SIG-M5 treated with dmso at 0.1 percent for 504 hours (cell line): ENCODE measurements at regions not wholly inside any gene's neighbourhood (a gene's known extent, or its start where the extent isn't known, plus 50 kb on each side); places are given as distances from the start of the nearest gene placed in this dataset.
"Not testable (repeated sequence)": the region's sequence is repeated elsewhere in the genome, so short reads cannot be mapped to it uniquely, and the experiment has no call there.

Experiments used
- DNase-seq: peaks from one replicate; lab custom pipeline; 2025; ENCODE audit not compliant: unreplicated experiment; lab: John Stamatoyannopoulos, UW

DNA sequence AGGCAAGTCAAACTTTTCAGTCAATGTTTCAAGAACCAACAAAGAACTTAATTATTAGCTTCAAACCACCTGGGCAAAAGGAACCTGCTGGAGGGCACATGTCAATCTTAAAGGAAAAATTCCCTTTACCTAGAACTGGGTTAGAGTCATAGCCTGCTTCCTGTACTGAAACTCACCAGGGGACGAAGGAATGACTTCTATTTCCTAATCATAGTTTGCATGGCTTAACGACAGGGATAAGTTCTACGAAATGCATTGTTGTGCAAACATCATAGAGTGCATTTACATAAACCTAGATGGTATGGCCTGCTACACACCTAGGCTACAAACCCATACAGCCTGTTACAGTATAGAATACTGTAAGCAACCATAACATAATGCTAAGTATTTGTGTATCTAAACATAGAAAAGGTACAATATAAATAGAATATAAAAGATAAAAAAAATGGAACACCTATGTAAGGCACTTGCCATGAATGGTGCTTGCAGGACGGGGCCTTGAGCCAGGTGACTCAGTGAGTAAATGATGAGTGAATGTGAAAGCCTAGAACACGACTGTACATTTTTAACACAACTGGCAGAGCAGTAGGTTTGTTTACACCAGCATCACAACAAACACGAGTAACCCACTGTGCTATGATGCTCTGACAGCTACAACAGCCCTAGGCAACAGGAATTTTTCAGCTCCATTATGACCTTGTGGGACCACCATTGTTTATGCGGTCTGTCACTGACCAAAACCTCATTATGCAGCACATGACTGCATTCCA is 234.9 kb upstream of the CAND1 start:
- no peak for DNase-seq

DNA sequence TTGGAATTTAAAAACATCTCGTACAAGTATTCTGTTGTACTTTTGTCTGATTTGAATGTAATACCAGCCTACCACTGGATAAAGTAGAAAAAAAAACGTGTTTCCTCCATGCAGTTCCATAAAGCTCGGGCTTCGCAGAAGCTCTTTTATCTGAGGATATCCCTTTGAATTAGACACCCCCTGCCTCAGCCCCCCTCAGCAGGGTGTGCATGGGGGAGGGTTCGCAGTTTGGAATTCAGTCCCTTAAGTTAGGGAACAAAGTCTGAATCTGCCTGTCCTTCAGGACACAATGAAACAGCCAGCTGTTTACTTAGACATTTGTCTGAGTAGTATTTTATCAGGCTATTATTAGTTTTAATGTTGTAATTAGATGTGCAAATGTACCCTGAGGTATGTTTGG is 234.0 kb upstream of the CAND1 start:
- DNase-seq: no peak

DNA sequence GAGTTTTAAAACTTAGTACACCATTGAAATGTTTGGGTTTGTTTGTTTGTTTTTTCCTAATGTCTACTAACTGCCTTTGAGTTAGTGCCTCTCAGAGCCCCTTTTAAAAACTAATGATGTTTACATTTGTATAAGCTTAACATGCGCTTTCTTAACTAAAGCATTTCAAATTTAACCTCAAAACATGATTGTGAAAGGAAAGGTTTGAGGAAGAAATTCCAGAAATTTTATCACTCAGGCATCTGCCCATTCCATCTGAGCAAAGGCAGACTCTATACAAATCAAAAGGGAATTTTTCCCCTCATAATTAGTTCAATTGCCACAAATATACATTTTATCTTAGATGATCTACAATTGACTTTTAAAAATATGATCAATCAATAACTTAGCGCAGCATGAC is 230.7 kb upstream of the CAND1 start:
- no peak for DNase-seq

DNA sequence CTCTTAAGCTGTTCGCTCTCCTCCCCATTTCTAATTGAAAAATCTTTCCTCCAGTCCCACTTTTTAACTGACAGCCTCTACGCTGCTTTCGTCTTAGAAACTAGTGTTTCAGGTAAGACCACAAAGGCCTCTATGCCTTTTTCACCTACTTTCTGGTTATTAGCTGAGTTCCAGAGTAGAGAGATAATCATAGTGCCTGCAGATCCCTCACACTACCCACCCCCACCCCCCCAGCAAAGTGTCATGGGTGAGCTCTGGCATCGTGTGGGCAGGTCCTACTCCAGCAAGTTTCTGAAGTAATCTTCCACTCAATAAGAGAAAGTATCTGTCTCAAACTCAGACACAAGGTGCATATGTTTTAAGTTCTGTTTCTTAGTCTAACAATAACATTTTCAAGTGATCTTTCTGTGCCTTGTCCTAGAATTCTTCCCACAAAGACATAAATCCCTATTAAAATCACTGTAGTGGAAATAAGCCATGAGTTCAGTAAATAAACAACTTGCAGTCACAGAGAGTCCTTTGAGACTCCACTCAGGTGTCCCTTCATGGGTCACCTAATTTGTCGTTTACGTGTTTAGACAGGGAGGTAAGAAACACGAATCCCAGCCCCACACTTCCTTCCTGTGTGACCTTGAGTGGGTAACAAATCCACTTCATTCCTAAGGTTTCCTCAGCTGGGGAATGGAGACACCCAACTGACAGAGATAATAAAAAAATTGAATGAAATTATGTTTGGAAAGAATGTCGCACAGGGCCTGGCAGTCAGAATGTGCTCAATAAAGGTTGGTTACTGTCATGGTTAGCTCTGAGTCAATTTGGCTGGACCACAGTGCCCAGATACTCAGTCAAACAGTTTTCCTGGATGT is 228.9 kb upstream of the CAND1 start:
- no peak for DNase-seq

DNA sequence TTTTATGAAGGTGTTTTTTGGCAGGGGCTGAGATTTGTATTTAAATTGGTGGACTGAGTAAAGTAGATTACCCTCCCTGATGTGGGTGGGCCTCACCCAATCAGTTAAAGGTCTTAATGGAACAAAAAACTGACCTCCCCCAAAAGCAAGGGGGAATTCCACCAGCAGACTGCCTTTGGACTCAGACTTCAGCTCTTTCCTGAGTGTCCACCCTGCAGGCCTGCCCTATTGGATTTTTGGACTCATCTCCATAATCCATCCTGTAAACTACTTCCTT is 228.4 kb upstream of the CAND1 start:
- no peak for DNase-seq

DNA sequence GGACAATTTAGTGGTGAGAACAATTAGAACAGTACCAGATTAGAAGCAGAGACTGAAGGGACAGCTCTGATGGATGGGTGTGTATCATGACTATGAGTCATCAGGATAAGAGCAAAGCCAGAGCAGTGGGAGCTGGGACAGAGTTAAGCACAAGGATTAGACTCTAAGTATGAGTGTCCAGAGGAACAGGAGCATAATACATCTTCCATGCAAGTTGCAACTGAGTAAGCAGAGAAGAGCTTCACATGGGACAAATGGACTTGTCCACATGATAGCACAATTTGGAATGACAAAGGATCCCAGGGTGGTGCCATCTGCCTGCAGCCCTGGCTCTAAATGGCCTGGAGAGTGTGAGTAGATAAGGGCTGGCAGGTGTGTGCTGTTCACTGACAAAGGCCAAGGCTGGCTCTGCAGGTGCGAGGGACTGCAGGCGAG is 226.4 kb upstream of the CAND1 start:
- no peak for DNase-seq

DNA sequence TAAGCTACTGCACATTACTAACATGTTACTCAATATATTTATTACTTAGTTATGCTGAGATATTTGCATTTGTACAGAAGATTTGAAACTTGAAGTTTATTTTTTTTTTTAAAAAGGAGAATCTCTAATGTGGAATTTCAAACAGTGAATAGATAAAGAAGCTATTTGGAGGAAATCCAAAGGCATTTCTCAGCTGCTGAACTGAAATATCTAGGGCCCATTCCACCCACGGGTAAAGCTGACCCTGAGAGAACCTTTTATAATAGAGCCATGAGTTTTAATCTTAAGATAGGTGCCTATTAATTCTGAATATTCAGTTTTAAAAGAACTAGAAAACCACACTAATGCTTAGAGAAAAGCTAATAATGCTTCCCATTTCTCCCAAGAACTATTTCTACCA is 225.4 kb upstream of the CAND1 start:
- DNase-seq: no peak

DNA sequence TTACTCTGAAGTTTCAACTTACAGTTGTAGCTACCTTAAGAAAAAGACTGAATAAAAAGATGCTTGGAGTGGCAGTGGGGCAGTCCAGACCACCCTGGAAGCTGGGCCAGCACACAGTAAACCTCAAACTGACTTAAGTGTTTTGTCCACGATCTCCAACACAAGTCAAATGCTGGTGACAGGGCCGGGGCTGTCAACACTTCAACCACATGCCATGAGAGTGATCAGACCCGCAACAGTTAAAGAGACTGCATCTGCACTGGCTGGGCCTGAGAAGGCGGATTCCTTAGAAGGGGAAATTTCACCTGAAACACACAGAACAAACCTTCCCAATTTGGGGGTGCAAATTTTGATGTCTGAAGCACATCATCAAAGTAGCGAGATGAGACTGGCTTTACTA is 223.5 kb upstream of the CAND1 start:
- no peak for DNase-seq

DNA sequence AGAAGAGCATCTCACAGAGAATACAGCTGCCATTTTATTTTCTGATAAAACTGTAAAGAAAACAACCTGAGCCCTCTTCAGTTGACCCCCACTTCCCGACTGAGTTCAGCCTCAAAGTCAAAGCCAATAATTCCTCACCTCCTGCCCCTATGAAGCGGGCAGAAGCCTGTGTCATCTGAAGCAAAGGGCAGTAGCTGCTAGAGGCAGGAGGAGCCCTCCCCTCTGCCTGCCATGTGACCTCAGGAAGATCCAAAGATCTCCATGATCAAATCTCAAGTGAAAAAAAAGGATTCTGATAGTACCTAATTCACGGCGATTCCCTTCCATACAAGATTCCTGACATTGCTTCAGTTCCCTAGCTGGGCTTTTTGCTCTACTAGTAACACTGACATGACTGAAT is 223.1 kb upstream of the CAND1 start:
- DNase-seq: no peak

DNA sequence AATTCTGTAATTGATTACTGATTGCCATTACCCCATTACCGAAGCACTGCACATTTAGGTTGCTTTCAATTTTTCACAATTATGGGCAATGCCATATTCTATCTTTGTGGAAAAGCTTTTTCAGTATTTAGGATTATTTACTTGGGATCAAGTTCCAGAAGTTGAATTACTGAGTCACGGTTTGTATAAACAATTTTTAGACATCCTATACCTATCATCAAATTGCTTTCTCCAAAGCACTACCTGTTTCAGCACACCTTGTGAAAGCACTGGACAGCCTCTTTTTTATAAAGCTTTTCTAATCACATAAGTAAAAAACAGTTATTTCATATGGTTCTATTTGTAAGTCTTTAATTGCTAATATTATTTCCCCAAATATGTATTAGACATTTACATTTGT is 221.5 kb upstream of the CAND1 start:
- no peak for DNase-seq

DNA sequence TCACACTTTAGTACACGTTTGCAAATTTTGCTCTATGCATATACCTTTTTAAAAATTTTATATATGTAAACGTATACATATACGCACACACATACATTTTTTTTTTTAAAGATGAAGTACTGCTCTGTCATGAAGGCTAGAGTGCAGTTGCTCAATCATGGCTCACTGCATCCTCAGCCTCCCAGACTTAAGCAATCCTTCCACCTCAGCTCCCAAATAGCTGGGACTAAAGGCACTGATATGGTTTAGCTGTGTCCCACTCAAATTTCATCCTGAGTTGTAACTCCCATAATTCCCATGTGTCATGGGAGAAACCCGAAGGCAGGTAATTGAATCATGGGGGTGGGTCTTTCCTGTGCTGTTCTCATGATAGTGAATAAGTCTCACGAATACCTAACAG is 220.8 kb upstream of the CAND1 start:
- DNase-seq: no peak

DNA sequence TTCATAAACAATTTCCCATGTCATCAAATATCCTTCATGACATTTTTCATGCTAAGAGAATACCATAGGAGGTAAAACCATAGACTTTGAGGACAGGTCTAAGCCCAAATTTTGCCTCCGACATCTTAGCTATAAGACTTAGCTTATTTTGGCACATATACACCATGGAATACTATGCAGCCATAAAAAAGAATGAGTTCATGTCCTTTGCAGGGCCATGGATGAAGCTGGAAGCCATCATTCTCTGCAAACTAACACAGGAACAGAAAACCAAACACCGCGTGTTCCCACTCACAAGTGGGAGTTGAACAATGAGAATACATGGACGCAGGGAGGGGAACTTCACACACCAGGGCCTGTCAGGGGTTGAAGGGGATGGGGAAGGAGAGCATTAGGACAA is 220.0 kb upstream of the CAND1 start:
- not testable (repeated sequence) for DNase-seq

DNA sequence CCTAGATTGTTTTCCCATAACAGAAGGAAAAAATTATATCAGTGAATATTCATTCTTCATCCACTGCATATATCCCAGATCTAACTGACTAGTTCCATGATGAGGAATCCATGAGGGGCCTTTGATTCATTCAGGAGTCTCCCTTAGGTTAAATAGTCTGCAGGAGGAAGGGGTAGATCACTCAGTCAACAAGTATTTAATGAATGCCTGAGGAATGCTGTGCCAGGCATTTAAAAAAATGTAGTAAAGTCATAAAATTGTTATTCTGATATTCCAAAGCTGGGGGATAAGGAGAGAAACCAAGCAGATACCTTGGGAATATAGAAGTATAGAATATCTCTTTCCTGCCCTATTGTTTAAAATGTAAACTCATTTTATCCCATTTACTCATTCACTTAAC is 216.2 kb upstream of the CAND1 start:
- no peak for DNase-seq

DNA sequence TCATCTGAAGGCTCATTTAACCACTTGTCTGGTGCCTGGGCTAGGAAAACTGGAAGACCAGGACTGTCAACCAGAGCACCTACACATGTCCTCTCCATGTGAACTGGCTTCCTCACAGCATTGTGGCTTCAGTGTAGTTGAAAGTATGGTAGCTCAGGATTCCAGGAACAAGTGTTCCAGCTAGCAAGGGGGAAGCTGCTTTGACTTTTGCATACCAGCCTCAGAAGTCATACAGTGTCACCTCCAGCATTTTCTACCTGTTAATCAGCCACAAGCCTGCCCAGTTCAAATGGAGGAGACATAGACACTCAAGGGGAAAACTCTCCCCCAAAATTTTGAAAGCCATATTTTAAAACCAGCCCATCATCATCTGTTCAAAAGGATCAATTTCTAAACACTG is 212.8 kb upstream of the CAND1 start:
- DNase-seq: no peak

DNA sequence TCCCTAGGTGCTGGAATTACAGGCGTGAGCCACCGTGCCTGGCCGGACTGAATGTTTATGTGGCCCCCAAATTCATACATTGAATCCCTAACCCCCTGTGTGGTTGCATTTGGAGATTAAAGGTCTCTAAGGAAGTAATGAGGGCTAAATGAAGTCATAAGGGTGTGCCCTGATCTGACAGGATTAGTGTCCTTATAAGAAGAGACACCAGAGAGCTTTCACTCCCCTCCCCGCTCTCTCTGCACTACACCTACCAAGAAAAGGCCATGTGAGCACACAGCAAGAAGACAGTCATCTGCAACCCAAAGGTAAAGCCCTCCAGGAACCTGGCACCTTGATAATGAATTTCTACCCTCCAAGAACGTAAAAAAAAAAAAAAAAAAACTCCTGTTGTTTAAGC is 212.1 kb upstream of the CAND1 start:
- no peak for DNase-seq

DNA sequence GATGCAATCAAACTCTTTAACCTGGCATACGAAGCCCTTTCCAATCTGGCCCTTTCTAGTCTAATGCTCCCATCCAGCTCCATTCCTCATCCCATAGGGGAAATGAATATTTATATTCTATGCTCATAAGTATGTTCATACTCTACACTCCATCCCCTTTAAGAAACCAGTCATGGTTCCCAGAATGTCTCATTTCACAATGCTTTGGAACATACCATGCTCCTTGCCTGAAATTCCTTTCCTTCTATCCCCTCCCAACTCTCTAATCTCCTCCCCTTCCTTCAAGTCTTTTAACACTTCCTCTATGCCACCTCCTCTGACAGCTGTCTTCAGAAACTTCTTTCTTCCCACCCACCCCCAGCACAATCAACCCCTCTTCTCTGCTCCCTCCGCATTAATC is 207.0 kb upstream of the CAND1 start:
- DNase-seq: no peak

DNA sequence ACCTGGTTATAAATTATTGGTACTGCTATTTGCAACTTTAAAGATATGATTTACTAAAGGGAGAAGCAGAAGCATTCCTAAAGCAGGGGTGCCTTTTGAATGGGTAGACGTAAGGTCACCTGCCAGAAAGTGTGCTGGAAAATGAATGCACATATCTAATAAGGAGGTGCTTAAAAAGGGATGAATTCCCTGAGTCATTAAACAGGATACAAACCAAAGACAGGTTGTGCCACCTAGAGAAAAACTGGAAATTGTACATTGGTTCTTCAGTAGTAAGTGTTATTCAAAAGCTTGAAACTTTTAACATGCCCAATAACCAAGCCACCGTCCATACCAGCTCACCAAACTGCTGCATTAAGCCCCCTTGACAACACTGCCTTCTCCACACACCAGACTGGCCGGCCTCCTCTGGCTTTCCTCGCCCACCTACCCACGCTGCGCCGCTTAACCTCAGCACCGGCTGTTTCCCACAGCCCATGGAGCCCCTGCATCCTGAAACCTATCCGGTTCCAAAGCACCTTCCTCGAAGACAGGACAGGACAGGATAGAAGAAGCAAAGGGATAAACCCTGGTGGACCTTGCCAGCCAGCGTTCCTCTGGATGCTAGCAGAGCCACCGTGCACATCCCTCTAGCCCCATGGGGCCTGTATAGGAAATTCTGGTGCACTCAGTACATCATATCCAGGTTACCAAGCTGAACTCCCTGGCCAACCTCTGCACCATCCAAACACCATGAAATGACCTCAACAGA is 201.5 kb upstream of the CAND1 start:
- no peak for DNase-seq

DNA sequence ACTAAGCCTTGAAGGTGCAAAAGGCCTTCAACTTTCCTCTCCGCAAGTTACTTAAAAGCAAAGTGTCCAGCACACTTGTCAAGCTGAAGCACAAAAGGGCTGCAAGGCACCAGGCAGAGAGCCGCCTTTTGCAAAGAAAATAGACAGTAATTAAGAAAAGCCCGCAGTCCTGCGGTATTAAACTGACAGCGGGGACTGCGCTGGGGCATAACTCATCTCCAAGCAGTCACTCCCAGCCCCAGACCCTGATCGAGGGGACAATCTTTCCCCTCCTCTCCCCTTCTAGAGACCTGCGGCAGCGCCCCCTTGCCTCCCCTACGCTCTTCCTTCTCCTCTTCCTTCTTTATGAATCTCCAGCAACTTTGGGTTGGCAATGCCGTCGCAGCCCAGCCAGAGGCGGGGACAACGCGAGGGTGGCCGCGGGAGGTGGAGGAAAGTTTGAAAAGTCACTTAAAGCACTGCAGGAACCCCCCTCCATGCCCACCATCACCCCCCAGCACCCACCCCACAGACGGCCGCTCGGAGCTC is 200.9 kb upstream of the CAND1 start:
- no peak for DNase-seq

DNA sequence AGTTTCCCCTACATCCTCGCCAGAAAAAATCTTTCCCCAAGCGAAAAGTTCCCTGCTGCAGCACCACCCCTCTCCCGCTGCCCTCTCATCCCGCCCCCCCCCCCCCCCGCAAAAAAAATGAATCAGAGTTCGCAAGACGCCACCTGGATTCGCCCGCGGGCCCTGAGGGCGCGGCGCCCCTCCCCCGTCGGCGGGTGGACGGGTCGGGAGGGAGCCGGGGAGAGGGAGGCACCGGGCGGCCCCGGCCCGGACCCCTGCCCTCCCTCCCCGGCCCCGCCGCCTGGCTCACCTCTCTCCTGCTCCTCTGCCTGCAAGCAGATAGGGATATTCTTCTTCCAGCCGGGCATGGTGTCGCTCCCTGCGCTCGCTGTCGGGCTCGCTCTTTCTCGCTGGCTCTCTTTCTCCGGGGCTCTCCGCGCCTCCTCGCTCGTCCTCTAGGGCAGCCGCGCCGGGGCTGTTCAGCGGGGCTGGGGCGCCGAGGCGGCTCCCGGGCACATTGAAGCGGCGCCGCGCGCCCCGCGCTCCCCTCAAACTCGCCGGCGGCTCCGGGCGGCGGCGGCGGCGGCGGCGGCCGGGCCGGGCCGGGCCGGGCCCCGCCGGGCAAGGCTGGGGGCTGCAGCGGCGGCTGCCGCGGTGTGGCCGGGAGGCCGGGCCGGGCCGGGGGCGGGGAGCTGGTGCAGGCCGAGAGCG is 200.3 kb upstream of the CAND1 start:
- peak; percentile 11 for DNase-seq

DNA sequence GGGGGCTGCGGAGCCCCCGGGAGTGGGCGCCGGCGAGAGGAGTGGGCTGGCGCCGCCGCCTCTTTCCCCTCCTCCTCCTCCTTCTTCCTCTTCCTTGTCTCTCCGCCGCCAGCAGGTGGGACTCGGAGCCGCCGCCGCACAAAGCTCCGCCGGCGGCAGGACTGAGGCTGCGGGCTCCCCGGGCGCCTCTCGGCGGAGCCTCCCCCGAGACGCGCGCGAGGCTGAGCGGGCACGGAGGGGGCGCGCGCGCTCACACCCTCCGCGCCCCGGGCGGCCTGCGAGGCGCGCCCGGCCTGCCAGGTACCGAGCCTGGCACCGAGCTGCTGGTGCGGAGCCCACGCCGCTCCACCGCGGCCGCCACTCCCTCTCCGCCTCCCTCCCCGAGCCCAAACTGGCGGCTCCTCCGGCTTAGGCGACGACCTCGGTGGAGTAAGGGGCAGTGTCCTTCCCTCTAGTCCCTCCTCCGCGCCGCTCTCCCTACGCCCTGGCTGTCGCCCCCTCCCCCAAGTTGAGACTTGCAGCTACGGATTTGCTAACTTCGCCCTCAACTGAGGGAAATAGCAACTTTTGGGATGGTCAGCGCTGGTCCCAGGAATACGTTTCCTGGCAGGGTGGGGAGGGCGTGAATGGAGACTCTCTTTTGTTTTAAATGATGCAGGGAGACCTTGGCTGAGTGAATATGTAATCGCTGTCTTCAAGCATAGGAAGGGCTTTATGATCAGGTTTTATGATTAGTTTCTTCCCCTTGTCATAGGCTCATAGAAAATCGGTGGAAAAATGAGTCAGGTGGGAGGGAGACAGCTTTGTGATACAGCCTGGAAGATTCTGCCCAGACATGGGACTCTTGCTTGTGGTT is 199.5 kb upstream of the CAND1 start:
- peak; percentile 52 for DNase-seq
